ENCODE measurements at regions not wholly inside any gene's neighbourhood (a gene's known extent, or its start where the extent isn't known, plus 50 kb on each side); places are given as distances from the start of the nearest gene placed in this dataset.
A peak's percentile ranks its signal among the peaks of the same experiment; 100 is the strongest.

DNA sequence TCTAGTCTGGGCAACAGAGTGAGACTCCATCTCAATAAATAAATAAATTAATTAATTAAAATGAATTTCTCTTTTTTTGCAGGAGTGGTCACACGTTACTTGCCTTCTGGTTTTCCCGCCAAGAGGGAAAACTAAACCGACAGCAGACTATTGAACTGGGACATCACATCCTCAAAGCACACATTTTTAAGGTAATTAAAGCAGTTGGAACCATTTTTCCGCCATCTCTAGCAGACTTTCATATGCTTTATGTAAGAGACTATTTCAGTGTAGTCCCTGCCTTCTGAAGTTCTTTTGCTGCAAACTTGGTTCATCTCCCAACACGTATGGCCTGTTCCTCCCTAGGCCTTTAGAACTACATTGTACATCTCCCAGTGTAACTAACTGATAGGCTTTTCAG, 66.5 kb downstream of the CYB561 start:
- H3K4me1 ChIP-seq (ENCODE audit: control insufficient read depth in 5 of 5, insufficient read depth in 5 of 5, low read length in 5 of 5) = peaks cover 0 to 18% (median 0%) of the 10 kb centered on the region in 5 donors
- H3K36me3 ChIP-seq (ENCODE audit: control insufficient read depth in 4 of 4, insufficient read depth in 4 of 4, low read length in 4 of 4) = peaks cover 0 to 16% (median 3%) of the 10 kb centered on the region in 4 donors
- 79 to 89% methylated on average over 5 of the region's 5 CpGs for WGBS, 2 donors
- H3K9ac ChIP-seq (ENCODE audit: insufficient read depth in 1 of 2, low read length in 2 of 2) = no peak overlapping the region
- no peaks in the 10 kb centered on the region for H3K27me3 ChIP-seq (ENCODE audit: control insufficient read depth in 3 of 3, insufficient read depth in 3 of 3, low read length in 2 of 3)
- no peak for TF ChIP-seq CTCF (IDR thresholded peaks at IDR 0.05; ENCODE audit: control extremely low read depth, extremely low read depth)
- no peaks in the 10 kb centered on the region for H3K9me3 ChIP-seq (ENCODE audit: control insufficient read depth in 4 of 4, insufficient read depth in 3 of 4, low read length in 3 of 4)
- no peak for ATAC-seq (ENCODE audit: insufficient read depth, low FRiP score)
- no peak overlapping the region for H3K4me3 ChIP-seq
- no peak for DNase-seq
- no peak overlapping the region for H3K27ac ChIP-seq (ENCODE audit: low read depth in 1 of 2, low read length in 1 of 2)

DNA sequence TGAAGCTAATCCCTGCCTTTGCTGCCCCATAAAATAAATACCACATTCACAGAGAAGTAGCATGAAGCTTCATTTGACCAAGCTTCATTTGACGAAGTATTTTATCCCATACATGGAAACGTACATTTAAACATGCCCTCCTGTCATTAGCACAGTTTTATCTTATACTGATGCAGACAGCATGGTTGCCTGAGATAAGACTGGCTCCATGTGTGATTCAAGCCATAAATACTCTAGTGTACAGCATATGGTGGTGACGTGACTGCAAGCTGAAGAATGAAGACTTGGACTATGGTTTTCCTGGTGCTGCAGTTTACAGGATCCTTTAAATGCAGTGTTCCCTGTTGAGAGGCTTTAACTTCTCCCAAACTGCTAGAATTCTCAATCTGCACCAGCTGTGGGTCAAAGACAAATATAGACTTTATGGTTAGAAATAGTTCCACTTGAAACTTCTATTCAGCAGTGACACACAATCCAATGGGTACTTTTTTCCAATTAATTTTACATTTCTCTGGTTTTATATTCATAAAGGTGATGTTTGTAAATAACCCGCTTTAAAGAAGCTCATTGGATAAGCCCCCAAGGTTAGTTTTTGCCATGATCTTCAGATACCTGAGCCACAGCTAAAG, 64.9 kb downstream of the CYB561 start:
- Histone ChIP-seq H3K36me3 (ENCODE audit: control insufficient read depth in 4 of 4, insufficient read depth in 4 of 4, low read length in 4 of 4) (peaks cover 0 to 16% (median 3%) of the 10 kb centered on the region in 4 donors), H3K9ac (ENCODE audit: insufficient read depth in 1 of 2, low read length in 2 of 2) (no peak overlapping the region), H3K27me3 (ENCODE audit: control insufficient read depth in 3 of 3, insufficient read depth in 3 of 3, low read length in 2 of 3) (no peaks in the 10 kb centered on the region), H3K9me3 (ENCODE audit: control insufficient read depth in 4 of 4, insufficient read depth in 3 of 4, low read length in 3 of 4) (no peaks in the 10 kb centered on the region), H3K4me3 (no peak overlapping the region), H3K27ac (ENCODE audit: low read depth in 1 of 2, low read length in 1 of 2) (no peak overlapping the region), H3K4me1 (ENCODE audit: control insufficient read depth in 5 of 5, insufficient read depth in 5 of 5, low read length in 5 of 5) (peaks cover 0 to 18% (median 0%) of the 10 kb centered on the region in 5 donors)
- 83% methylated on average over 4 of the region's 4 CpGs for WGBS, 2 donors
- no peak for TF ChIP-seq CTCF (IDR thresholded peaks at IDR 0.05; ENCODE audit: control extremely low read depth, extremely low read depth)
- ATAC-seq (ENCODE audit: insufficient read depth, low FRiP score) = no peak
- peak; percentile 30 to 71 (median 63) for DNase-seq

DNA sequence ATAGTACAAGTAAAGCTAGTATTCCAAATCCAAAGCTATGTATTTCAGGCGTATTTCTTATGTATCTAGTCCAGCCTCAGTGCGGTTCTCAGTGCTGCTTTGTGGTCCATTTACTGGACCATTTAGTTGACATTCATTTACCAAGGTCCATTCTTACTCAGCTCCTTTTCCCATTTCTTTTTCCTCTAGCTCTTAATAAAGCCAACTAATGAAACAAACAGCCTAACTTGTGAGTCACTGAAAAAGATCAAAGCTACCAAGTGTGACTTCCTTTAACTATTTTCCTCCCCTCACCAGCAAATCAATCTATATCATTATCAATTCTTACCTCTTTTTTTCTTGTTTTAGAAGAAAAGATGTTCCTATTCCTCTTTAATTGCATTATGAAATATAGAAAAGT, 64.0 kb downstream of the CYB561 start:
- Histone ChIP-seq H3K4me1 (ENCODE audit: control insufficient read depth in 5 of 5, insufficient read depth in 5 of 5, low read length in 5 of 5) (peaks cover 0 to 18% (median 0%) of the 10 kb centered on the region in 5 donors), H3K9me3 (ENCODE audit: control insufficient read depth in 4 of 4, insufficient read depth in 3 of 4, low read length in 3 of 4) (no peaks in the 10 kb centered on the region), H3K36me3 (ENCODE audit: control insufficient read depth in 4 of 4, insufficient read depth in 4 of 4, low read length in 4 of 4) (peaks cover 0 to 16% (median 3%) of the 10 kb centered on the region in 4 donors), H3K27ac (ENCODE audit: low read depth in 1 of 2, low read length in 1 of 2) (no peak overlapping the region), H3K9ac (ENCODE audit: insufficient read depth in 1 of 2, low read length in 2 of 2) (no peak overlapping the region), H3K27me3 (ENCODE audit: control insufficient read depth in 3 of 3, insufficient read depth in 3 of 3, low read length in 2 of 3) (no peaks in the 10 kb centered on the region), H3K4me3 (no peak overlapping the region)
- DNase-seq = no peak
- ATAC-seq (ENCODE audit: insufficient read depth, low FRiP score) = no peak
- WGBS, 2 donors = 93 to 97% methylated on average over 2 of the region's 2 CpGs
- no peak for TF ChIP-seq CTCF (IDR thresholded peaks at IDR 0.05; ENCODE audit: control extremely low read depth, extremely low read depth)
